ENCODE measurements at regions not wholly inside any gene's neighbourhood (a gene's known extent, or its start where the extent isn't known, plus 50 kb on each side); places are given as distances from the start of the nearest gene placed in this dataset.
"Not testable (repeated sequence)": the region's sequence is repeated elsewhere in the genome, so short reads cannot be mapped to it uniquely, and the experiment has no call there.

- 15 to 21% methylated on average over 1 of the region's 1 CpG for WGBS, 2 donors
- TF ChIP-seq, protein P1, sequence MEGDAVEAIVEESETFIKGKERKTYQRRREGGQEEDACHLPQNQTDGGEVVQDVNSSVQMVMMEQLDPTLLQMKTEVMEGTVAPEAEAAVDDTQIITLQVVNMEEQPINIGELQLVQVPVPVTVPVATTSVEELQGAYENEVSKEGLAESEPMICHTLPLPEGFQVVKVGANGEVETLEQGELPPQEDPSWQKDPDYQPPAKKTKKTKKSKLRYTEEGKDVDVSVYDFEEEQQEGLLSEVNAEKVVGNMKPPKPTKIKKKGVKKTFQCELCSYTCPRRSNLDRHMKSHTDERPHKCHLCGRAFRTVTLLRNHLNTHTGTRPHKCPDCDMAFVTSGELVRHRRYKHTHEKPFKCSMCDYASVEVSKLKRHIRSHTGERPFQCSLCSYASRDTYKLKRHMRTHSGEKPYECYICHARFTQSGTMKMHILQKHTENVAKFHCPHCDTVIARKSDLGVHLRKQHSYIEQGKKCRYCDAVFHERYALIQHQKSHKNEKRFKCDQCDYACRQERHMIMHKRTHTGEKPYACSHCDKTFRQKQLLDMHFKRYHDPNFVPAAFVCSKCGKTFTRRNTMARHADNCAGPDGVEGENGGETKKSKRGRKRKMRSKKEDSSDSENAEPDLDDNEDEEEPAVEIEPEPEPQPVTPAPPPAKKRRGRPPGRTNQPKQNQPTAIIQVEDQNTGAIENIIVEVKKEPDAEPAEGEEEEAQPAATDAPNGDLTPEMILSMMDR (IDR thresholded peaks at IDR 0.05), result no peak
- Histone ChIP-seq H3K27ac (no peak overlapping the region), H3K9me3 (no peaks in the 10 kb centered on the region), H3K4me3 (no peak overlapping the region), H3K36me3 (no peaks in the 10 kb centered on the region), H3K27me3 (no peaks in the 10 kb centered on the region), H3K4me1 (no peaks in the 10 kb centered on the region)
- intact Hi-C loops (cut with DNase I), result no loop called here
- ATAC-seq (peak in 3 of 4 donors; percentile 21 to 64 (median 30)), FAIRE-seq (no peak), DNase-seq (no peak)
Measured at GRCh38 chr13:81375709-81376108, 1034.8 kb upstream of the SPRY2 start.

- intact Hi-C loops (cut with DNase I), result not testable (repeated sequence)
Measured at GRCh38 chr13:81362711-81363110, 1021.8 kb upstream of the SPRY2 start.

GRCh38 chr13:81350056-81350455 lies 1009.1 kb upstream of the SPRY2 start:
- Histone ChIP-seq H3K36me3 (no peaks in the 10 kb centered on the region), H3K27me3 (no peaks in the 10 kb centered on the region), H3K4me3 (no peak overlapping the region), H3K27ac (no peak overlapping the region), H3K4me1 (no peaks in the 10 kb centered on the region), H3K9me3 (no peaks in the 10 kb centered on the region)
- TF ChIP-seq, protein P1 (IDR thresholded peaks at IDR 0.05), result no peak
- ATAC-seq (no peak), FAIRE-seq (no peak), DNase-seq (no peak)
- intact Hi-C loops (cut with DNase I), result no loop called here
- whole genome bisulfite sequencing, 2 donors, result 58 to 68% methylated on average over 1 of the region's 1 CpG

More at GRCh38 chr13:81362711-81363110, 1021.8 kb upstream of the SPRY2 start:
- not testable (repeated sequence) for H3K27me3 ChIP-seq, FAIRE-seq, H3K4me1 ChIP-seq, H3K27ac ChIP-seq, H3K4me3 ChIP-seq, ATAC-seq, H3K36me3 ChIP-seq, H3K9me3 ChIP-seq, DNase-seq
- 58 to 65% methylated on average over 2 of the region's 2 CpGs for WGBS, 2 donors

DNA sequence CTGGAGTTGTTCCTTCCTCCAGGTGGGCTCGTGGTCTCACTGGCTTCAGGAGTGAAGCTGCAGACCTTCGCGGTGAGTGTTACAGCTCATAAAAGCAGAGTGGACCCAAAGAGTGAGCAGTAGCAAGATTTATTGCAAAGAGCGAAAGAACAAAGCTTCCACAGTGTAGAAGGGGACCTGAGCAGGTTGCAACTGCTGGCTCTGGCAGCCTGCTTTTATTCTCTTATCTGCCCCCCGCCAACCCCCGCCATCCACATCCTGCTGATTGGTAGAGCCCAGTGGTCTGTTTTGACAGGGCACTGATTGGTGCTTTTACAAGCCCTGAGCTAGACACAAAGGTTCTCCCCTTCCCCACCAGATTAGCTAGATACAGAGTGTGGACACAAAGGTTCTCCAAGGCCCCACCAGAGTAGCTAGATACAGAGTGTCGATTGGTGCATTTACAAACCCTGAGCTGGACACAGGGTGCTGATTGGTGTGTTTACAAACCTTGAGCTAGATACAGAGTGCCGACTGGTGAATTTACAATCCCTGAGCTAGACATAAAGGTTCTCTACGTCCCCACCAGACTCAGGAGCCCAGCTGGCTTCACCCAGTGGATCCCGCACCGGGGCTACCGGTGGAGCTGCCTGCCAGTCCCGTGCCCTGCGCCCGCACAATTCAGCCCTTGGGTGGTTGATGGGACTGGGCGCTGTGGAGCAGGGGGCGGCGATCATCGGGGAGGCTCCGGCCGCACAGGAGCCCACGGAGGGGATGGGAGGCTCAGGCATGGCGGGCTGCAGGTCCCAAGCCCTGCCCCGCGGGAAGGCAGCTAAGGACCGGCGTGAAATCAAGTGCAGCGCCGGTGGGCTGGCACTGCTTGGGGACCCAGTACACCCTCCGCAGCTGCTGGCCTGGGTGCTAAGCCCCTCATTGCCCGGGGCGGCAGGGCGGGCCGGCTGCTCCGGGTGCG lies 999.5 kb upstream of the SPRY2 start:
- FAIRE-seq; intact Hi-C loops (cut with DNase I): not testable (repeated sequence)

GRCh38 chr13:81339666-81340065 lies 998.7 kb upstream of the SPRY2 start:
- FAIRE-seq, H3K27me3 ChIP-seq: not testable (repeated sequence)

More for the DNA sequence above, 999.5 kb upstream of the SPRY2 start:
- WGBS, 2 donors, result 95 to 97% methylated on average over 36 of the region's 36 CpGs
- H3K4me1 ChIP-seq, H3K9me3 ChIP-seq, H3K27me3 ChIP-seq, H3K27ac ChIP-seq, ATAC-seq, H3K4me3 ChIP-seq, H3K36me3 ChIP-seq, DNase-seq: not testable (repeated sequence)

DNA sequence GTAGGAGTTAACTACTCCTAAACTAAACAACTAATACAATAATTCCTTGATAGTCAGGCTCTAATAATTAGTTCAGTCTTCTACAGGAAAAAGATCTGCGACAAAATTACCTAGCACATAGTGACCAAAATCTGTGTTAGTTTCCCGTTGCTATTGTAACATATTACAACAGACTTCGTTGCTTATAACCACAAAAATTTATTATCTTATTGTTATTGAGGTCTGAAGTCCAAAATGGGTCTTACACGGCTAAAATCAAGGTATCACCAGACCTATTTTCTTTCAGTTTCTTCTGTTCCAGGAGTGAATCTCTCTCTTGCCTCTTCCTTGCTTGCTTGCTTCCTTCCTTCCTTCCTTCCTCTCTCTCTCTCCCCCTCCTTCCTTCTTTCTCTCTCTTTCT lies 993.6 kb upstream of the SPRY2 start:
- Histone ChIP-seq H3K9me3 (no peaks in the 10 kb centered on the region), H3K36me3 (no peaks in the 10 kb centered on the region), H3K27ac (no peak overlapping the region), H3K4me3 (no peak overlapping the region), H3K27me3 (no peaks in the 10 kb centered on the region), H3K4me1 (peaks cover 0 to 4% (median 3%) of the 10 kb centered on the region in 3 donors)
- TF ChIP-seq, protein P1 (IDR thresholded peaks at IDR 0.05), result no peak
- DNase-seq (no peak), ATAC-seq (no peak), FAIRE-seq (no peak)
- 78 to 86% methylated on average over 4 of the region's 4 CpGs for WGBS, 2 donors
- intact Hi-C loops (cut with DNase I), result no loop called here

More at GRCh38 chr13:81339666-81340065, 998.7 kb upstream of the SPRY2 start:
- H3K9me3 ChIP-seq; H3K4me1 ChIP-seq; H3K4me3 ChIP-seq; ATAC-seq; DNase-seq; H3K36me3 ChIP-seq; H3K27ac ChIP-seq; intact Hi-C loops (cut with DNase I): not testable (repeated sequence)
- WGBS, 2 donors, result 97% methylated on average over 14 of the region's 14 CpGs

All from pancreas (tissue), 10 donors.